Caki2 (cell line): ENCODE measurements at regions not wholly inside any gene's neighbourhood (a gene's known extent, or its start where the extent isn't known, plus 50 kb on each side); places are given as distances from the start of the nearest gene placed in this dataset.
A peak's percentile ranks its signal among the peaks of the same experiment; 100 is the strongest.
"Not testable (repeated sequence)": the region's sequence is repeated elsewhere in the genome, so short reads cannot be mapped to it uniquely, and the experiment has no call there.

Source experiments
- DNase-seq: peaks from one replicate; pipeline ENCODE4 v3.0.0-alpha.2; 2015; ENCODE audit warnings: low read depth
- in situ Hi-C: cut with HindIII; loops from 2 replicates; pipeline ENCODE4 v1.10.0; 2016; ENCODE audit warnings: low sequenced_read_pairs, low pct_unique_long_range_greater_than_20kb, mixed read lengths

DNA sequence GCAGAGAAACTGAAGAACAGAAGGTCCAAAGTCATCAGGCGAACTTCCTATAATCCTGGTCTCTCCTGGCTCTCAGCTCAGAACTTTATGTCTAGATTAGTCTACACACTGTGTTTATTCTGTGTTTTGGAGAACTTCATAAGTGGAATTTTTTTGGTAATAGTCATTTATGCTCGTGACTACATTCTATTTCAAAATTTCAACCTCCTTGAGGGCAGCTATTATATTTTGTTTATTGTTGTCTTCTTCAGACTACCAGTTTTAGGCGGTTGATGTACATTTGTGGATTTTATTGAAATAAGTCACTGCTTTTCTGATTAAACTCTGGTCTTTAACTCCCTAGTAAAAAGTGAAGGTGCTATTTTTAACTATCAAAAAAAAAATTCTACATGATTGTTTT lies 816.6 kb downstream of the SATB2 start:
- in situ Hi-C loops = no loop called here

GRCh38 chr2:198640463-198640862 lies 817.3 kb downstream of the SATB2 start:
- in situ Hi-C loops = no loop called here
- DNase-seq = no peak

More for the DNA sequence above, 816.6 kb downstream of the SATB2 start:
- no peak for DNase-seq

- no peak for DNase-seq
- in situ Hi-C loops = no loop called here
Measured at GRCh38 chr2:198639580-198639979, 818.2 kb downstream of the SATB2 start.

DNA sequence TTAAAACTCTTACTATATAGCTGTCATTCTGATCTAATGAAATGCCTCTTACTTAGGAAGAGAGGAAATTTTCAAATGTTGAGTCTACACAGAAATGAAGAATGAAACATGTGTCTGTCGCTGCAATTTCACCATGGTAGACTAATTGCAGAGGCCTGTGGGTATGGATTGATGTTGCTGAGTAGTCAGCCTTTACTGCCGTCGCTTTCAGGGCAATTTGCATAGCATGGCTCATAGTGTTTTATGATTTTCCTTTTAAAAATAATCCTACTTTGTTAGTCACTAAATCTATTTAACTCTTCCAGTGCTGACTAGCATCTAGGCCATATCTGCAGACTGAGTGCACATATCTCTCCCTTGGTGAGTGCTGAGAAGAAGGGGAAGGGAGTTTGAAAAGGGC lies 819.2 kb downstream of the SATB2 start:
- DNase-seq = no peak
- in situ Hi-C loops = no loop called here

- in situ Hi-C loops = no loop called here
Measured at GRCh38 chr2:198630384-198630783, 826.0 kb downstream of the PLCL1 start.

DNA sequence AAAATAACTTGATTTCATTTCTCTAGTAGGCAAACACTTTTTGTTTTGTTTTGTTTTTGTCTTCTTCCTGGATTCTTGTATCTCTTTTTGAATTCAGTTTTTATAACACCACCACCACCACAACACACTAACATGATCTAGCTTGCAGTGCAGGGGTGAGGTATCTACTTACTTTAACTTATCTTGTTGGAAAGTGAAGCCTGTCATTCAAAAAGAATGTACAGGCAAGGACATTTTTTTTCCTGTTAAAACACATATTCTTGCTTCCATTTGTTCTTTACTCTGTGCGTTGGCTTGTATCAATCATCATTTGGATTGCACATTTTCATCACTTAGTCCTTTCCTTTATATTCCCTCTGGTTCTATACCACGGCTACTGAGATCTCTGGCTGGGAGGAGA lies 824.2 kb downstream of the PLCL1 start:
- no peak for DNase-seq
- in situ Hi-C loops = no loop called here

More at GRCh38 chr2:198630384-198630783, 826.0 kb downstream of the PLCL1 start:
- no peak for DNase-seq

DNA sequence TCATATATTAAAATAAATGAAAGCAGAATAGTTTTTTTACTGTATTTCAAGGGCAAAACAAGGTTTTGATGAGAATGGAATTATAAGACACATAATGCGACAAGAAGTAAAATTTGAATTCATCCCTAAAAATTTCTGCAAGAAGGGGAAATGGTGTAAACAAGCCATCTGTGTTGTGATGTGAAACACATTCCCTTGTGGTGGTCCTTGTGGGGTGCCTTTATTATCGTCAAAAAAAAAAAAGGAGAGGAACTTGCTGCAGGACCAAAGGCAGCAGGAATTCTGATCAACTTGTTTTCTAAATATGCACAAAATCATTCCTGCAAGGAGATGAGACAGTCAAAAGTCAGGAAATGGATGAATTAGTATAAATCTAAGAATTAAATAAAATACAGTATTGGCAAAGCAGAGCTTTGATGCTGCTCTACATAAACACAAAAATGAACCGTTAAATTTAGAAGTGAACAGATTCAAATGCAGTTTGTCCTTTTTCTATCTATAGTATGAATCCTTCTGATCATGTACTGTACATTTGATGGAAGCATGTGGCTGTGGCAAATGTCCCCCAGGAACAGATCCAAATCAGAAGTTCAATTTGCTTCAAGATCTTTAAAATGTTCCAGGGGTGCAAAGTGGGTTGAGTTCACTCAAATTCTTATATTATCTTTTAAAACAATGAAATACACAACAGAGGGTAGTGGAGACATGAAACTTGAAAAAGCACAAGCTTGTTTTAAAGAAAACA lies 818.8 kb downstream of the PLCL1 start:
- in situ Hi-C loops = no loop called here
- no peak for DNase-seq

GRCh38 chr2:198615972-198616371 lies 811.6 kb downstream of the PLCL1 start:
- peak; percentile 8 for DNase-seq
- in situ Hi-C loops = no loop called here

GRCh38 chr2:198611201-198611600 lies 806.8 kb downstream of the PLCL1 start:
- no peak for DNase-seq
- in situ Hi-C loops = no loop called here

DNA sequence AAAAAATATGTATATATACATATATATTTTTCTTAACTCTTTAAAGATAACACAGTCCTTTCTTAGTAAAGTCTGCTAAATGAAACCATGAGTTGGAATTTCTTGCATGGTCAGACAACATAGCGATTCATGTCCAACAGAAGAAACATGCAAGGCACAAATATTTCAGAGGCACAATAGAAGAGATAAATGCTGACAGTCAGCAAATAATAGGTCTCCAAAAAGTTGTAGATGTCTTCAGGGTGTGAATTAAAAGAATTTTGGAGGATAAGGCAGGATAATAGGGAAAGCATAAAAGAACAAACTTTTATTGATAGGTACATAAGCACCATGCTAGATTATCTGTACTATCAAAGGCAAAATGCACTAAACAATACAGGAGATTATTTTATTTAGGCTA lies 800.2 kb downstream of the PLCL1 start:
- in situ Hi-C loops = no loop called here
- no peak for DNase-seq

- in situ Hi-C loops, DNase-seq: not testable (repeated sequence)
Measured at GRCh38 chr2:198602986-198603385, 798.6 kb downstream of the PLCL1 start.

DNA sequence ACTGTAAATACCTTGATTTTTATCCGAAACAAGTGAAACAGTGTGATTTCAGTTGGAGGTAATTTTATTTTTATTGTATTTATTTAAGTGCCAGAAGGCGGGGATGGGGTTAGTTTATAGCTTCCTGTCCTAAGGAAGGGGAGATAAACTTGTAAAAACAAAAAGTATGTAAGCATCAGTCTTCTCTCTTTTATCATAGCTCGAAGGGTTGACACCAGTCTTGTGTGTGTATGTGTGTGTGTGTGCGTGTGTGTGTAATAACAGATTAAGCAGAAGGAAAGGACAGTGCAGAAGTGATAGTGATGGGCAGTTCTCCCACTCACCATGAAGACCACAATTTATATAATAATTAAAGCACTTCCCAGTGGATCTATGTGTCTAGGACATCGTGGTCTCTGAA lies 793.3 kb downstream of the PLCL1 start:
- in situ Hi-C loops = no loop called here
- DNase-seq = no peak

- in situ Hi-C loops = no loop called here
- DNase-seq = no peak
Measured at GRCh38 chr2:198596985-198597384, 792.6 kb downstream of the PLCL1 start.

- in situ Hi-C loops = no loop called here
- no peak for DNase-seq
Measured at GRCh38 chr2:198595721-198596120, 791.3 kb downstream of the PLCL1 start.

- in situ Hi-C loops = no loop called here
- DNase-seq = no peak
Measured at GRCh38 chr2:198591586-198591985, 787.2 kb downstream of the PLCL1 start.

GRCh38 chr2:198587741-198588140 lies 783.3 kb downstream of the PLCL1 start:
- no peak for DNase-seq
- in situ Hi-C loops = no loop called here

DNA sequence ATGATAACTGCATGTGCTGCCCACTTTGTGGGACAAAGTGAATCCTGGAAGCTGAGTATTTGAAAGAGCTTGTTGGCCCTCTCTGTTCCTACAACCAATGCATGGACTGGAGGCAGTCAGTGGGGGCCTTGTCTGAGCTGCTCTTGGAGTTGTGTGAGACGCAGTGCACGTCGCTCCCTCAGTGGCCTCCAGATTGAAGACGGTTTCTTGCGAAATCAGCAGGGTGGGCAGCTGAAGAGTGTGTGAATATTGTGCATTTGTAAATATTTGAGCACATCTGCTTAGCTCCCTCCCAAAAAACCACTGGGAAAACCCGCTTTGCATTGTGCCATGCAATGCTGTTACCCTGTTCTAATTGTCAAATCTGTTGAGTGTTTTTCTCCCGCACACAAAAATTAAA lies 782.8 kb downstream of the PLCL1 start:
- in situ Hi-C loops = no loop called here
- DNase-seq = no peak

DNA sequence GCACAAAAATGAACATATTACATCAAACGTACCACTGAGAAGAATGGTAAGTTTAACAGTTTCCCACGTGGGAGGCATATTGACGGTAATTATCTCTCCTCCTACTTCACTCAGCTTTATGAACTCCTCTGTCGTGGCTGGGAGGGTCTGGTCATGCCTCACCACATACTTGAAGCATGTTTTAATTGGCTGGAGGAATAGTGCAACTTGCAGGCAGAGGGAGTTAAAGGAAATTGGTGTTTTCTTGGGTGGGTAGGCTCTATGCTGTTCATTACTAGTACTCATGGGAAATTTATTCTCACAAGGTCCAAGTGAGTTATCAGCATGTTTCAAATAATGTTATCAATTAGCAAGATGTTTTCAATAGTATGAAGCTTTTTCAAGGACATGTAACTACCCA lies 767.0 kb downstream of the PLCL1 start:
- DNase-seq = no peak
- in situ Hi-C loops = no loop called here

GRCh38 chr2:198558176-198558575 lies 753.8 kb downstream of the PLCL1 start:
- no peak for DNase-seq
- in situ Hi-C loops = no loop called here

GRCh38 chr2:198546122-198546521 lies 741.7 kb downstream of the PLCL1 start:
- DNase-seq = no peak
- in situ Hi-C loops = no loop called here
